ENCODE measurements at regions not wholly inside any gene's neighbourhood (a gene's known extent, or its start where the extent isn't known, plus 50 kb on each side); places are given as distances from the start of the nearest gene placed in this dataset.

- 2% methylated on average over 2 of the region's 2 CpGs for WGBS (ENCODE audit: low lambda C conversion rate)
- H3K79me2 ChIP-seq (ENCODE audit: insufficient read depth, low read length): no peaks in the 10 kb centered on the region
- no peak overlapping the region for H3K4me2 ChIP-seq (ENCODE audit: low read depth, low read length)
- no peak overlapping the region for H3K27ac ChIP-seq (ENCODE audit: extremely low read length, insufficient read depth, low read length)
- no TSS peak for BruUV-seq (replicated peaks)
- peaks cover 0 to 5% of the 10 kb centered on the region in 2 experiments; a peak in 1 of 5 replicates for H3K27me3 ChIP-seq (ENCODE audit: control insufficient read depth in 1 of 2, insufficient read depth in 2 of 2, low read length in 2 of 2)
- H4K20me1 ChIP-seq (ENCODE audit: insufficient read depth, low read length): no peaks in the 10 kb centered on the region
- intact Hi-C loops (cut with micrococcal nuclease; ENCODE audit: unreplicated experiment): no loop called here
- no peaks in the 10 kb centered on the region for H3K9me3 ChIP-seq (ENCODE audit: low read length)
- no peak for TF ChIP-seq ZNF260 (CRISPR knock-in tag; IDR thresholded peaks at IDR 0.05; ENCODE audit: borderline replicate concordance, low read depth)
- no peak for TF ChIP-seq ZNF576 (CRISPR knock-in tag; IDR thresholded peaks at IDR 0.05)
- no peak for TF ChIP-seq TCF7 (IDR thresholded peaks at IDR 0.05; ENCODE audit: low read depth)
- TF ChIP-seq RARG (CRISPR knock-in tag; IDR thresholded peaks at IDR 0.05; ENCODE audit: low read depth): no peak
- no peak for TF ChIP-seq ETV6 (CRISPR knock-in tag; conservative IDR thresholded peaks at IDR 0.05)
- no peak for TF ChIP-seq ZNF790 (CRISPR knock-in tag; IDR thresholded peaks at IDR 0.05; ENCODE audit: borderline replicate concordance)
- TF ChIP-seq NFKB2 (CRISPR knock-in tag; IDR thresholded peaks at IDR 0.05; ENCODE audit: borderline replicate concordance): no peak
- TF ChIP-seq CENPX (CRISPR knock-in tag; IDR thresholded peaks at IDR 0.05): no peak
- no peak for TF ChIP-seq SIX1 (CRISPR knock-in tag; IDR thresholded peaks at IDR 0.05; ENCODE audit: borderline replicate concordance)
- TF ChIP-seq ZNF510 (CRISPR knock-in tag; IDR thresholded peaks at IDR 0.05; ENCODE audit: low read depth): no peak
- TF ChIP-seq NFE2L1 (CRISPR knock-in tag; IDR thresholded peaks at IDR 0.05; ENCODE audit: borderline replicate concordance): no peak
- no peak for TF ChIP-seq ZHX1 (CRISPR knock-in tag; IDR thresholded peaks at IDR 0.05; ENCODE audit: low read depth)
- no peak for DNase-seq (ENCODE audit: low spot score)
- H3K36me3 ChIP-seq (replicated peaks in 1 of 2; ENCODE audit: control insufficient read depth in 1 of 2, insufficient read depth in 2 of 2, low read length in 2 of 2): no peaks in the 10 kb centered on the region
- ChIA-PET CTCF (ENCODE audit: low intra/inter-chr PET ratio, low total read pairs) (no interaction called here), POLR2A (no interaction called here)
- in situ Hi-C loops (cut with HindIII; ENCODE audit: extremely low pct_ligation_motif_present, low pct_unique_long_range_greater_than_20kb): no loop called here
- no peak overlapping the region for H2AFZ ChIP-seq (ENCODE audit: low read length)
- FAIRE-seq: no peak
- no peak overlapping the region for H3K9ac ChIP-seq (ENCODE audit: insufficient read depth, low read depth, low read length)
- ATAC-seq: no peak
- H3K4me1 ChIP-seq (ENCODE audit: insufficient read depth, low read length): peaks cover 3% of the 10 kb centered on the region
- no peak overlapping the region for H3K4me3 ChIP-seq (replicated peaks in 1 of 3; ENCODE audit: insufficient read depth in 1 of 3, low read depth in 2 of 3, low read length in 3 of 3)
These were observed 277.6 kb downstream of the SMARCA2 start for GRCh38 chr9:2292733-2293132.

All from HepG2 (cell line).